HFFc6 (cell line): ENCODE measurements at regions not wholly inside any gene's neighbourhood (a gene's known extent, or its start where the extent isn't known, plus 50 kb on each side); places are given as distances from the start of the nearest gene placed in this dataset.

Experiments
- DNase-seq: peaks from one replicate; pipeline ENCODE4 v3.0.0-alpha.2; 2018
- H3K27ac Mint-ChIP-seq: 2 replicates; pipeline ENCODE4 v1.8.0; 2020; ENCODE audit warnings: mild to moderate bottlenecking, mixed read lengths
- H3K27me3 Mint-ChIP-seq: 2 replicates; pipeline ENCODE4 v1.8.0; 2021; ENCODE audit warnings: mild to moderate bottlenecking, moderate library complexity, mixed read lengths; ENCODE audit not compliant: insufficient read depth
- H3K36me3 Mint-ChIP-seq: 2 replicates; pipeline ENCODE4 v1.8.0; 2021; ENCODE audit warnings: low read depth, mixed read lengths
- H3K4me1 Mint-ChIP-seq: 2 replicates; pipeline ENCODE4 v1.8.0; 2020; ENCODE audit warnings: low read depth, mixed read lengths
- H3K4me3 Mint-ChIP-seq: 2 replicates; pipeline ENCODE4 v1.8.0; 2020; ENCODE audit warnings: mild to moderate bottlenecking, moderate library complexity, mixed read lengths
- H3K9me3 Mint-ChIP-seq: 2 replicates; pipeline ENCODE4 v1.8.0; 2020; ENCODE audit warnings: mild to moderate bottlenecking, mixed read lengths
- TF ChIP-seq, protein P1 (sequence below): fragments of 200-600 bp; sonication (generic); IDR thresholded peaks from 2 replicates; pipeline ENCODE4 v1.5.0; 2021; ENCODE audit warnings: antibody characterized with exemption, mild to moderate bottlenecking

DNA sequence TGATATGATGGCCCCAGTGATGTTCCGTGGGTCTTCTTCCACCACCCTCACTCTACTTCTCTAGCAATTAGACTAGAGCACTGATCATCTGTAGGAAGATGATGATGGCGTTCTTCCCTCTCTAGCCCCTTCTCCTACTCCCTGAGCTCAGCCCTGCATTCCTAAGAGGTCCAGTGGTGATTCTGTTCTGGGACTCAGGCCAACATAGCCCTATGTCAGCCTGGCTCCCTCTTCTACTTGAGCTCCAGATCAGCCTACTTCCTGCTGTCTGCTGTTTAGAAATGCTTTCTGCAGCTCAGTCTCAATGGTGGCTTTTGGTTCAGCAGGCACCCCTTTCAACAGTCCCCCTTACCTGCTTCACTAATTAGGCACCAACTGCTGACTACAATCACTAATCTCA, 86.1 kb upstream of the ZBED5 start:
- no peak for DNase-seq
- Mint-ChIP-seq H3K4me1 (peaks cover 7% of the 10 kb centered on the region; the same call in 1 of the 2 replicates), H3K4me3 (no peak overlapping the region), H3K36me3 (no peaks in the 10 kb centered on the region), H3K27me3 (peaks cover 18% of the 10 kb centered on the region), H3K27ac (no peak overlapping the region), H3K9me3 (peaks cover 6% of the 10 kb centered on the region; the same call in 1 of the 2 replicates)
- TF ChIP-seq, protein P1, sequence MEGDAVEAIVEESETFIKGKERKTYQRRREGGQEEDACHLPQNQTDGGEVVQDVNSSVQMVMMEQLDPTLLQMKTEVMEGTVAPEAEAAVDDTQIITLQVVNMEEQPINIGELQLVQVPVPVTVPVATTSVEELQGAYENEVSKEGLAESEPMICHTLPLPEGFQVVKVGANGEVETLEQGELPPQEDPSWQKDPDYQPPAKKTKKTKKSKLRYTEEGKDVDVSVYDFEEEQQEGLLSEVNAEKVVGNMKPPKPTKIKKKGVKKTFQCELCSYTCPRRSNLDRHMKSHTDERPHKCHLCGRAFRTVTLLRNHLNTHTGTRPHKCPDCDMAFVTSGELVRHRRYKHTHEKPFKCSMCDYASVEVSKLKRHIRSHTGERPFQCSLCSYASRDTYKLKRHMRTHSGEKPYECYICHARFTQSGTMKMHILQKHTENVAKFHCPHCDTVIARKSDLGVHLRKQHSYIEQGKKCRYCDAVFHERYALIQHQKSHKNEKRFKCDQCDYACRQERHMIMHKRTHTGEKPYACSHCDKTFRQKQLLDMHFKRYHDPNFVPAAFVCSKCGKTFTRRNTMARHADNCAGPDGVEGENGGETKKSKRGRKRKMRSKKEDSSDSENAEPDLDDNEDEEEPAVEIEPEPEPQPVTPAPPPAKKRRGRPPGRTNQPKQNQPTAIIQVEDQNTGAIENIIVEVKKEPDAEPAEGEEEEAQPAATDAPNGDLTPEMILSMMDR = no peak

DNA sequence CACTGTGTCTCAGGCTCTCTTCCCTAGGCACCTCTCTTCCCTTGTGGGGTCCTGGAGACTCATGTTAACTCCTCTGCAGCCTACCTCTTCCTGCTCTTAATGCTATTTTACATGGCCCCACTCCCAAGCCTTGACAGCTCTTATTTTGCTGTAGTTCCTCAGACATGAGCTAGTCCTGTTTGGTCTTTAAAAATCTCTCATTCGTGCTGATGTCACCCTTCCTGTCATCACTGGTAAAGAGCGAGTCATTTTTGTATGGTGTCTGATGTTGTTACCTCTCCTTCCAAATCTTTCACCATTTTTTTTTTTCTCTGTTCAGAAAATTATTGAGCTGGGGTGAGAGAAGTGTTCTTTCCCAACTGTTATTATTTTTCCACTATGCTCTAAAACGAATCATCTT, 84.8 kb upstream of the ZBED5 start:
- H3K27ac Mint-ChIP-seq = no peak overlapping the region
- TF ChIP-seq, protein P1 = no peak
- H3K27me3 Mint-ChIP-seq = peaks cover 9% of the 10 kb centered on the region
- no peak overlapping the region for H3K4me3 Mint-ChIP-seq
- DNase-seq = no peak
- no peaks in the 10 kb centered on the region for H3K9me3 Mint-ChIP-seq
- H3K4me1 Mint-ChIP-seq = peaks cover 7% of the 10 kb centered on the region; the same call in 1 of the 2 replicates
- no peaks in the 10 kb centered on the region for H3K36me3 Mint-ChIP-seq

DNA sequence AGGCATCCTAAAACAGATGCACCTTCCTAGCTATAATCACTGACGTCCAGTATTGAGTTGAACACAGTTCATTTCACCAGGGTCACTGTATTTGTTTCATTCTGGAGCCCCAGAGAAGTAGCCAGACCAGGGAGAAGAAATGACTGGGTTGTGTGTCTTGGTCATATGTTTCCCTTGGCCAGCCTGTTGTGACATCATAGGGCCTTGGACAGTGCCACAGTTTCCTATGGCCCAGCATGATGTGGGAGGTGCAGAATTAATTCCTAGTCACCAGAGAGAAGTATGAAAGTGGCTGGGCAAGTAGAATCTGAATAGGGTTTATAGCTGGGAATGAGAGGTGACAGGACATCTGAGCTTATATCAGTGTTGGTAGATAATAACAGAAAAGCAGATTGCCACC, 84.0 kb upstream of the ZBED5 start:
- Mint-ChIP-seq H3K36me3 (no peaks in the 10 kb centered on the region), H3K27me3 (peaks cover 11% of the 10 kb centered on the region), H3K4me1 (peaks cover 7% of the 10 kb centered on the region; the same call in 1 of the 2 replicates), H3K27ac (no peak overlapping the region), H3K9me3 (no peaks in the 10 kb centered on the region), H3K4me3 (no peak overlapping the region)
- DNase-seq = no peak
- TF ChIP-seq, protein P1 = no peak

DNA sequence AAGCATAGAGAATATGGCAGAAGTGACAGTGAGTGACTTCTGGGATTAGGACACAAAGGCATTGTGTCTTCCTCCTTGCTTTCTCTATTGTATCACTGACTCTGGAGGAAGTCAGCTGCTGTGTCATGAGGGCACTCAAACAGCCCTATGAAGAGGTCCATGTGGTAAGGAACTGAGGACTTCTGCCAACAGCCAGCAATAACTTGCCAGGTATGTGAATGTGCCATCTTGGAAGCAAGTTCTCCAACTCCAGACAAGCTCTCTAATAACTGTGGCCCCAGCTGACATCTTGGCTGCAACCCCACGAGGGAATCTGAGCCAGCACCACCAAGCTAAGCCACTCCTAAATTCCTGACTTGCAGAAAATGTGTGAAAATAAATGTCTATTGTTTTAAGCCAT, 83.6 kb upstream of the ZBED5 start:
- TF ChIP-seq, protein P1 = no peak

DNA sequence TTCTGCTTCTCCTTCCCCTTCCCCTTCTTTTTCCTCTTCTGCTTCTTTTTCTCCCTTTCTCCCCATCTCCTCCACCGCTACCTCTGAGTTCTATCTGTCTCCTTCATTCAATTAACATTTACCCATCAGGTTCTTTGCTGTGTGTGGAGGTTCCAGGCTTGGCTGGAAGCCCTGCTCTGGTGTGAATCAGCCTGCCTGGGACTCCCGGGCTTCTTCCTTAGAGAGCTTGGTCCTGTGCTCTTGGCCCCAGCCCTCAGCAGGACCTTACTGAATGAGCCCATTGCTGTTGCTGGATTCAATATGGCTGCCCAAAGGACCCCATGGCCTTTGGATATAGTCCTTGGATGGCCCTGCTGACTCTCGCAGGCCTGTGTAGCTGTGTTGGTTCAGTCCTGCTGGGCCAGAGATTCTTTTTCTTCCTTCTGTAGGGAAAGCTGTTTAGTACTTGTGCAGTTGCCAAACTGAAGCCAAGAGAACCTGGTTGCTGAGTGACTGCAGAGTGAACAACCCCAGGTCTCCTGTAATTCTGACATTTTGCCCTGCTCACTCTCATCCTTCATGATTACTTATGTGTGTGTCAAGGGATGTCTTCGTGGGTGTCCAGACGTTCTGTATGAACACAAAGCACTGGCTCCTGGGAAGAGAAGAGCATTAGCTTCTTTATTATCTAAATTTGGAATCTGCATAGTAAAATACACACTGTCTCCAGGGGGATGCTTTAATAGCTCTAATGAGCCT, 81.0 kb upstream of the ZBED5 start:
- Mint-ChIP-seq H3K9me3 (no peaks in the 10 kb centered on the region), H3K4me1 (peaks cover 13% of the 10 kb centered on the region)
- no peak for DNase-seq

More for the DNA sequence above, 83.6 kb upstream of the ZBED5 start:
- H3K36me3 Mint-ChIP-seq = no peaks in the 10 kb centered on the region
- no peaks in the 10 kb centered on the region for H3K9me3 Mint-ChIP-seq
- H3K4me1 Mint-ChIP-seq = peaks cover 7% of the 10 kb centered on the region; the same call in 1 of the 2 replicates
- peaks cover 11% of the 10 kb centered on the region for H3K27me3 Mint-ChIP-seq
- H3K27ac Mint-ChIP-seq = no peak overlapping the region
- H3K4me3 Mint-ChIP-seq = no peak overlapping the region
- no peak for DNase-seq

More for the DNA sequence above, 81.0 kb upstream of the ZBED5 start:
- TF ChIP-seq, protein P1 = no peak
- H3K4me3 Mint-ChIP-seq = no peak overlapping the region
- no peaks in the 10 kb centered on the region for H3K36me3 Mint-ChIP-seq
- H3K27me3 Mint-ChIP-seq = peaks cover 14% of the 10 kb centered on the region
- no peak overlapping the region for H3K27ac Mint-ChIP-seq
